RWPE1 (cell line): ENCODE measurements at regions not wholly inside any gene's neighbourhood (a gene's known extent, or its start where the extent isn't known, plus 50 kb on each side); places are given as distances from the start of the nearest gene placed in this dataset.
A peak's percentile ranks its signal among the peaks of the same experiment; 100 is the strongest.

Source experiments
- CTCF ChIA-PET: fragments of 350-600 bp; sonication (Branson Sonifier 250); formaldehyde crosslinking; extraction: SDS; loops from one replicate; lab custom pipeline; 2021; lab: Yijun Ruan, JAX
- POLR2A ChIA-PET: fragments of 400-600 bp; formaldehyde crosslinking; extraction: SDS; loops from one replicate; lab custom pipeline; 2020; ENCODE audit warnings: antibody characterized with exemption; ENCODE audit not compliant: low non-redundant PET; lab: Yijun Ruan, JAX
- DNase-seq: peaks from one replicate; pipeline ENCODE4 v3.0.0; 2012; ENCODE audit warnings: low spot score
- H3K27ac ChIP-seq: fragments of 450-650 bp; 2 replicates; pipeline ENCODE4 v1.5.1; 2017
- CTCF ChIP-seq: fragments of 450-650 bp; conservative IDR thresholded peaks from 2 replicates; pipeline ENCODE4 v1.5.1; 2017; ENCODE audit warnings: low read depth, mild to moderate bottlenecking

- no peak overlapping the region for H3K27ac ChIP-seq
- CTCF ChIA-PET = no interaction called here
- no peak for TF ChIP-seq CTCF
- POLR2A ChIA-PET = no interaction called here
- no peak for DNase-seq
Observed at GRCh38 chr11:110785398-110785797, 73.2 kb upstream of the ARHGAP20 start.

DNA sequence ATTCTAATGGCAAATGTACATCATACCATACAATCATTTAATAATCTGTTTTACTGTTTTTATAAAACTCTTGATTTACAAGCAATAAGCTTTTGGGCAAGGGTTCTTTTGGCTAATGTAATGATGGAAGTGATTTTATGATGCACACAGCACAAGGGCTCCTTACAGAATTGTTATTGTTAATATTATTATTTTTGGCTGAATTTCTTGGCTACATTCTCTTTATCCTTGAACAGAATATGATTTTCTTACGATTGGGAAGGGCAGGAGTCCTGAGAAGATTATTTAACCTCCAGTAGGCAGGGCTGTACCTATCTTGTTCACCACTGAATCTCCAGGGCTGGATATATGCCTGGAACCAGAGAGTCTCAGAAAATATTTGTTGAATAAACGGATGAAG is 70.4 kb upstream of the ARHGAP20 start:
- H3K27ac ChIP-seq = no peak overlapping the region
- CTCF ChIA-PET = no interaction called here
- no peak for TF ChIP-seq CTCF
- DNase-seq = no peak
- POLR2A ChIA-PET = no interaction called here

DNA sequence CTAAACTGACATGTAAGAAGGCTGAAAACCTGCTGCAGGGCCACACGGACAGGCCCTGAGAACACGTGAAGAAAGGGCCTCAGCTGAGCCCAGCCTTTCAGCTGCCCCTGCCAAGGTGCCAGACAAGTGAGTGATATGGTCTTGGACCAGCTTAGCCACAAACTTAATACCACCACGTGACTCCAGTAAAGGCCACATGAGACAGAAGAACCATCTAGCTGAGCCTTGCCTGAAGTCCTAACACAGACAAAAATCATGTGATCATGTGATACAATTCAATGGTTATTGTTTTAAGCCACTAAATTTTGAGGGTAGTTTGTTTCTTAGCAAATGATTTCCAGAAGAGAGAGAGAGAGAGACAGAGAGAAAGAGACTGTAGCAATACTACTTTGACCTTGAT is 66.9 kb upstream of the ARHGAP20 start:
- ChIA-PET CTCF (interaction anchor here (0.6 kb wide), 1 partner anchor 38 kb away, joined by 3 read pairs; no protein-coding TSS in a partner anchor), POLR2A (no interaction called here)
- no peak overlapping the region for H3K27ac ChIP-seq
- no peak for TF ChIP-seq CTCF
- no peak for DNase-seq

GRCh38 chr11:110778343-110778742 is 66.1 kb upstream of the ARHGAP20 start:
- TF ChIP-seq CTCF = no peak
- H3K27ac ChIP-seq = no peak overlapping the region
- ChIA-PET POLR2A (no interaction called here), CTCF (no interaction called here)
- no peak for DNase-seq

DNA sequence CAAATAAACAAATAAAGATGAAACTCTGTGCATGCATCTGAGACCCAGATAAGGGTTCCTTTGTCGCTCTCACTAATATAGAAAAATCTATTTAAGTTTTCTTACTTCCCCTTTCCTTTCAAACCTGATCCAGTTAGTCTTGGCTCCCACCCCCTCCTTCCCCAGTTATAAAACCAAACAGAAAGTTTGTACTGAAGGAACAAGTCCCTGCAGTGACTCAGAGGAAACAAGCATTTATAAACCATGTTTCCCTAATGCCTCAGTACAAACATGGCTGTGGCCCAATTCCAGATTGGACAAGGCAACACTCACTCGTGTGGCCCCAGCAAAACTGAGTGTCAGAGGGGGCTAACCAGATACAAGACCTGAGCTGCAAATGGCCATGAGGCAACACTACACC is 65.5 kb upstream of the ARHGAP20 start:
- POLR2A ChIA-PET = no interaction called here
- CTCF ChIA-PET = no interaction called here
- no peak overlapping the region for H3K27ac ChIP-seq
- TF ChIP-seq CTCF = no peak
- peak; percentile 41 for DNase-seq

GRCh38 chr11:110776081-110776480 is 63.8 kb upstream of the ARHGAP20 start:
- POLR2A ChIA-PET = no interaction called here
- no peak for TF ChIP-seq CTCF
- DNase-seq = no peak
- H3K27ac ChIP-seq = no peak overlapping the region
- CTCF ChIA-PET = interaction anchor here (0.6 kb wide), 2 partner anchors 12 to 44 kb away, joined by 3 to 5 read pairs; no protein-coding TSS in a partner anchor
